Transverse colon (tissue), 4 donors: ENCODE measurements at regions not wholly inside any gene's neighbourhood (a gene's known extent, or its start where the extent isn't known, plus 50 kb on each side); places are given as distances from the start of the nearest gene placed in this dataset.

Experiments used
- DNase-seq: peaks from one replicate; pipeline ENCODE4 v3.0.0-alpha.2; 2019
- H3K27ac ChIP-seq, 4 donors: fragments of 200-600 bp; sonication (generic); 2 replicates each; pipeline ENCODE4 v1.5.1; 2016 to 2018; ENCODE audit warnings: inconsistent platforms in 4 of 4
- H3K27me3 ChIP-seq: fragments of 200-600 bp; sonication (generic); 2 replicates; pipeline ENCODE4 v1.5.1; 2017; ENCODE audit warnings: inconsistent platforms
- H3K36me3 ChIP-seq, 4 donors: fragments of 200-600 bp; sonication (generic); 2 replicates each; pipeline ENCODE4 v1.5.1; 2017 to 2019; ENCODE audit warnings: inconsistent platforms in 4 of 4
- H3K4me1 ChIP-seq, 4 donors: fragments of 200-600 bp; sonication (generic); 2 replicates each; pipeline ENCODE4 v1.5.1; 2017 to 2020; ENCODE audit warnings: inconsistent platforms in 4 of 4
- H3K4me3 ChIP-seq, 4 donors: fragments of 200-600 bp; sonication (generic); 1 replicate in 1 of 4; 2 replicates in 3 of 4; pipeline versions ENCODE4 v1.5.1 to v1.6.1; 2017 to 2019; ENCODE audit warnings: inconsistent platforms in 4 of 4
- H3K9me3 ChIP-seq, 2 donors: fragments of 200-600 bp; sonication (generic); 2 replicates each; pipeline ENCODE4 v1.5.1; 2017 to 2019; ENCODE audit warnings: inconsistent platforms in 2 of 2
- CTCF ChIP-seq, 5 experiments: fragments of 200-600 bp in 3 of 5; fragments of 450-650 bp in 2 of 5; sonication (generic) in 3 of 5; IDR thresholded peaks; 1 replicate in 2 of 5; 2 replicates in 3 of 5; pipeline ENCODE4 v1.5.1; 2016 to 2017; ENCODE audit warnings: antibody characterized with exemption in 5 of 5, inconsistent platforms in 3 of 5, mild to moderate bottlenecking in 2 of 5, moderate library complexity in 1 of 5
- EP300 ChIP-seq: sonication (generic); formaldehyde crosslinking; IDR thresholded peaks from one replicate; pipeline ENCODE4 v1.6.1; 2017; ENCODE audit warnings: antibody characterized with exemption, low read depth
- POLR2A ChIP-seq: fragments of 450-650 bp; IDR thresholded peaks from one replicate; pipeline ENCODE4 v1.6.1; 2016; ENCODE audit warnings: antibody characterized with exemption, mild to moderate bottlenecking, moderate library complexity
- POLR2AphosphoS5 ChIP-seq, 3 donors: sonication (generic); formaldehyde crosslinking; IDR thresholded peaks; one replicate each; pipeline ENCODE4 v1.6.1; 2016; ENCODE audit warnings: antibody characterized with exemption in 3 of 3
- WGBS, 2 donors: methylation state at CpG; one replicate each; pipeline ENCODE4 v1.1.5; 2018; ENCODE audit warnings: low coverage in 1 of 2; 5-methylcytosine and 5-hydroxymethylcytosine counted together
- in situ Hi-C, 4 donors: fragments of 200-750 bp; cut with MboI; loops; one replicate each; pipeline versions ENCODE4 v1.15.0 to v1.15.1; 2017; ENCODE audit warnings: low sequenced_read_pairs in 3 of 4, low pct_ligation_motif_present in 1 of 4, low pct_unique_long_range_greater_than_20kb in 1 of 4
- intact Hi-C: fragments of 100-400 bp; cut with DNase I; formaldehyde crosslinking; loops from one replicate; pipeline ENCODE4 v1.15.1; 2023; ENCODE audit warnings: low total_unique reads

- intact Hi-C loops: no loop called here
Measured at GRCh38 chr7:156177422-156178055, 365.3 kb upstream of the SHH start.

GRCh38 chr7:156176039-156176438 lies 363.8 kb upstream of the SHH start:
- Histone ChIP-seq H3K27ac (no peak overlapping the region), H3K27me3 (no peaks in the 10 kb centered on the region), H3K4me3 (no peak overlapping the region), H3K9me3 (no peaks in the 10 kb centered on the region), H3K4me1 (no peaks in the 10 kb centered on the region), H3K36me3 (no peaks in the 10 kb centered on the region)
- intact Hi-C loops (no loop called here), in situ Hi-C loops (no loop called here)
- 93% methylated on average over 7 of the region's 7 CpGs; no CpG with 5 or more reads in 1 of the 2 donors for WGBS, 2 donors
- no peak for TF ChIP-seq CTCF (IDR thresholded peaks at IDR 0.05)
- TF ChIP-seq POLR2AphosphoS5 (IDR thresholded peaks at IDR 0.05): no peak
- TF ChIP-seq POLR2A: no peak
- no peak for TF ChIP-seq EP300
- no peak for DNase-seq

More at GRCh38 chr7:156177422-156178055, 365.3 kb upstream of the SHH start:
- TF ChIP-seq EP300 (no peak), CTCF (IDR thresholded peaks at IDR 0.05) (no peak), POLR2AphosphoS5 (IDR thresholded peaks at IDR 0.05) (no peak), POLR2A (no peak)
- Histone ChIP-seq H3K36me3 (no peaks in the 10 kb centered on the region), H3K4me3 (no peak overlapping the region), H3K4me1 (no peaks in the 10 kb centered on the region), H3K27me3 (no peaks in the 10 kb centered on the region), H3K27ac (no peak overlapping the region), H3K9me3 (no peaks in the 10 kb centered on the region)
- DNase-seq: no peak
- WGBS, 2 donors: 74 to 77% methylated on average over 22 of the region's 22 CpGs
- in situ Hi-C loops: no loop called here

DNA sequence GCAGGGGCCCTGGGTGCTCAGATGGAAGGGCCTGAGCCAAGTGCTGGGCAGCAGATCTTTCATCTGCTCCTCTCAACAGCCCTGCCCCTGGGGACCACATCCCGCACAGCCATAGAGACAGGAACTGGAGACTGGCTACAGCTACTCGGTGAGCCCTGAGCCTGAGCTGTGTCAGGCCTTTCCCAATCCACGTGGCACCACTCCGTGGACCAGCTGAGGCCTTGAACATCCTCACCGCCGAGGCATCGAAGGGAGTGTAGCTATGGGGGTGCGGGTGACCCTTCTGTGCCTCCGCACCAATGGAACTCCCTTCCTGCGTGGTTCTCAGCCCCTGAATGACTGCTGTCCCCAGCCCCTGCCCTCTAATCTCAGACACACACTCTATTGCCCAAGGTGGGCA lies 362.7 kb upstream of the SHH start:
- no peaks in the 10 kb centered on the region for H3K36me3 ChIP-seq
- H3K4me1 ChIP-seq: no peaks in the 10 kb centered on the region
- H3K27ac ChIP-seq: no peak overlapping the region
- no peak overlapping the region for H3K4me3 ChIP-seq
- in situ Hi-C loops (no loop called here), intact Hi-C loops (no loop called here)
- H3K27me3 ChIP-seq: no peaks in the 10 kb centered on the region
- no peaks in the 10 kb centered on the region for H3K9me3 ChIP-seq
- TF ChIP-seq CTCF (IDR thresholded peaks at IDR 0.05): no peak
- TF ChIP-seq POLR2A: no peak
- no peak for TF ChIP-seq EP300
- TF ChIP-seq POLR2AphosphoS5 (IDR thresholded peaks at IDR 0.05): no peak
- DNase-seq: no peak
- WGBS, 2 donors: 90% methylated on average over 9 of the region's 10 CpGs; no CpG with 5 or more reads in 1 of the 2 donors

DNA sequence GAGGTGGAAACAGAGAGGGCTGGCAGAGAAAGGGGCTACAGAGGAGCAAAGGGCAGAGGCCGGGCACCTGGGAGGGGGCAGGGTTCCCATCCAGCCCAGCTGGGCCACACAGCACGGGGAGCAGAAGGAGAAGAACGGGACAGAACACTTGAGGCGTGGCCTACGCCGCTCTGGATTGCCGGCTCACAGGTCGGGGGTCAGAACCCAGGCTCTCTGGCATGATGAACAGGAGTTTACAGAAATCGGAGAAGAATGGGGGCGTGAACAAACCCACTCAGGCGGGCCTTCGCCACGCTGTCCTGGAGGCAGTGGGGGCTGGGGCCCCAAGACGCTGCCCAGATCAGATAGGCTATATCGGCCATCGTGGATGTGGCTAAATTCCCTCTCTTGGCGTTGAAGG lies 362.2 kb upstream of the SHH start:
- H3K27ac ChIP-seq: no peak overlapping the region
- no peaks in the 10 kb centered on the region for H3K27me3 ChIP-seq
- no peak for TF ChIP-seq CTCF (IDR thresholded peaks at IDR 0.05)
- no peak for TF ChIP-seq EP300
- no peak for TF ChIP-seq POLR2AphosphoS5 (IDR thresholded peaks at IDR 0.05)
- TF ChIP-seq POLR2A: no peak
- no peak for DNase-seq
- no peaks in the 10 kb centered on the region for H3K9me3 ChIP-seq
- WGBS, 2 donors: 83% methylated on average over 17 of the region's 17 CpGs; no CpG with 5 or more reads in 1 of the 2 donors
- H3K4me1 ChIP-seq: no peaks in the 10 kb centered on the region
- in situ Hi-C loops: no loop called here
- H3K36me3 ChIP-seq: no peaks in the 10 kb centered on the region
- intact Hi-C loops: no loop called here
- H3K4me3 ChIP-seq: no peak overlapping the region
